HG02973 (cell line): ENCODE measurements at regions not wholly inside any gene's neighbourhood (a gene's known extent, or its start where the extent isn't known, plus 50 kb on each side); places are given as distances from the start of the nearest gene placed in this dataset.

Experiments used
- ATAC-seq: cut with Tn5 transposase; IDR thresholded peaks from one replicate; pipeline ENCODE4 v1.9.1; 2021; ENCODE audit warnings: moderate library complexity; ENCODE audit not compliant: unreplicated experiment

- ATAC-seq: no peak
Observed at GRCh38 chr1:221408117-221408803, 333.6 kb downstream of the DUSP10 start.

- no peak for ATAC-seq
Observed at GRCh38 chr1:221411283-221411682, 330.6 kb downstream of the DUSP10 start.

GRCh38 chr1:221414772-221415539, 326.9 kb downstream of the DUSP10 start:
- no peak for ATAC-seq

GRCh38 chr1:221415651-221416050, 326.2 kb downstream of the DUSP10 start:
- no peak for ATAC-seq

- no peak for ATAC-seq
Observed at GRCh38 chr1:221416142-221416541, 325.7 kb downstream of the DUSP10 start.

- no peak for ATAC-seq
Observed at GRCh38 chr1:221416723-221417122, 325.2 kb downstream of the DUSP10 start.

GRCh38 chr1:221418346-221418745, 323.5 kb downstream of the DUSP10 start:
- ATAC-seq: no peak

- ATAC-seq: no peak
Observed at GRCh38 chr1:221419513-221420095, 322.3 kb downstream of the DUSP10 start.

GRCh38 chr1:221429264-221429663, 312.6 kb downstream of the DUSP10 start:
- ATAC-seq: no peak

GRCh38 chr1:221430152-221430960, 311.5 kb downstream of the DUSP10 start:
- no peak for ATAC-seq

- ATAC-seq: no peak
Observed at GRCh38 chr1:221431068-221431651, 310.7 kb downstream of the DUSP10 start.

GRCh38 chr1:221431961-221432360, 309.9 kb downstream of the DUSP10 start:
- ATAC-seq: no peak

GRCh38 chr1:221435504-221435904, 306.4 kb downstream of the DUSP10 start:
- peak; percentile 47 for ATAC-seq

- no peak for ATAC-seq
Observed at GRCh38 chr1:221437171-221437570, 304.7 kb downstream of the DUSP10 start.

GRCh38 chr1:221437926-221438325, 304.0 kb downstream of the DUSP10 start:
- no peak for ATAC-seq

- peak; percentile 91 for ATAC-seq
Observed at GRCh38 chr1:221439008-221439746, 302.7 kb downstream of the DUSP10 start.

- no peak for ATAC-seq
Observed at GRCh38 chr1:221439747-221440501, 302.0 kb downstream of the DUSP10 start.

- ATAC-seq: no peak
Observed at GRCh38 chr1:221440658-221441057, 301.2 kb downstream of the DUSP10 start.

- ATAC-seq: no peak
Observed at GRCh38 chr1:221442056-221442455, 299.8 kb downstream of the DUSP10 start.
